VCaP (cell line): ENCODE measurements at regions not wholly inside any gene's neighbourhood (a gene's known extent, or its start where the extent isn't known, plus 50 kb on each side); places are given as distances from the start of the nearest gene placed in this dataset.

Experiments used
- H3K27ac ChIP-seq: fragments of 450-650 bp; 2 replicates; pipeline ENCODE4 v1.5.1; 2017
- CTCF ChIP-seq: fragments of 450-650 bp; conservative IDR thresholded peaks from 2 replicates; pipeline ENCODE4 v1.5.1; 2017; ENCODE audit warnings: mild to moderate bottlenecking, moderate library complexity

- TF ChIP-seq CTCF = no peak
Measured at GRCh38 chr7:82701949-82702348, 258.4 kb upstream of the CACNA2D1 start.

GRCh38 chr7:82700741-82701140 is 257.2 kb upstream of the CACNA2D1 start:
- TF ChIP-seq CTCF = no peak
- H3K27ac ChIP-seq = no peak overlapping the region

More at GRCh38 chr7:82701949-82702348, 258.4 kb upstream of the CACNA2D1 start:
- no peak overlapping the region for H3K27ac ChIP-seq

- TF ChIP-seq CTCF = no peak
- H3K27ac ChIP-seq = no peak overlapping the region
Measured at GRCh38 chr7:82699773-82700186, 256.2 kb upstream of the CACNA2D1 start.

GRCh38 chr7:82697897-82698296 is 254.3 kb upstream of the CACNA2D1 start:
- TF ChIP-seq CTCF = no peak
- no peak overlapping the region for H3K27ac ChIP-seq

- no peak for TF ChIP-seq CTCF
- H3K27ac ChIP-seq = no peak overlapping the region
Measured at GRCh38 chr7:82696631-82697030, 253.1 kb upstream of the CACNA2D1 start.

GRCh38 chr7:82694022-82694421 is 250.4 kb upstream of the CACNA2D1 start:
- no peak for TF ChIP-seq CTCF

GRCh38 chr7:82690929-82691328 is 247.4 kb upstream of the CACNA2D1 start:
- no peak for TF ChIP-seq CTCF
- no peak overlapping the region for H3K27ac ChIP-seq

More at GRCh38 chr7:82694022-82694421, 250.4 kb upstream of the CACNA2D1 start:
- H3K27ac ChIP-seq = no peak overlapping the region
